ENCODE measurements at regions not wholly inside any gene's neighbourhood (a gene's known extent, or its start where the extent isn't known, plus 50 kb on each side); places are given as distances from the start of the nearest gene placed in this dataset.
"Not testable (repeated sequence)": the region's sequence is repeated elsewhere in the genome, so short reads cannot be mapped to it uniquely, and the experiment has no call there.

DNA sequence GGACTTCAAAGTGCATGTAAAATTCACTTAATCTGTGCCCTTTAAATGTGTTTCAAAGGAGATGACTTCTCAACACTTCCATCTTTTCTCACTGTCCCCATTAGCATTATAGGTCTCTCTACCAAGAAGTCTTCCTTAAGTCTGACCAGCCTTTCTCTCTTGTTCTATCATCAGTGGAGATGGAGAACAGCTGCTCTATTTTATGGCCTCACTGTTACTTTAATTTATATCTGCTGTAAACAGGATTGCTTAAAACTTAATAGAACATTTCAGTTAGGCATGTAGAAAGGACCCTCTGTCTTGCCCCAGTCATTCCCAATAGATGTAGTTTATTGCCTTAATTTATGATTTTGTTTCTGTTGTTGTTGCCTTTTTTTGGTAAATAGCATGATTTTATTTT, 86.0 kb upstream of the CDC42EP3 start:
- not testable (repeated sequence) for DNase-seq (ENCODE audit: extremely low read depth in 1 of 2, low read depth in 1 of 2)

DNA sequence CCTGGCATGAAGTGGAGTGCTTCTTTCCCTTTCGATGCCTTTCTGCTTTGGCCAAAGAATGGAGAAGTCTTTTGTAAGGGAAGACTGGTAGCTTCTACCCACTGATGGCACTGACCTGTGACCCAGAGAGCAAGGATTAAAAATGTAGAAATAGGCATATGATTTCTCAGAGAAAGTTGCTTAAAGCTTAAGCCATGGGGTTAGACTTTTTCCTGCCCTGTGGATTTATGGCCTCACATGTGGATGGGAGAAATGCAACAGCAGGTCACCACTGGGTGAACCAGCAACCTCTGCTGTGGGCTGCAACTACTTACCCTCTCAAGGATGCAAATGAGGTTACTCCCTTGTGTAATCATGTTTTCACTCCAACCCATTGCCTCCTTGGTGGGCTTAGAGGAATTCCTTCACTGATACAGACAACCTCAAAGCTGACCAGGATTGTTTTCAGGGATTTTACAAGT, 86.7 kb upstream of the CDC42EP3 start:
- DNase-seq (ENCODE audit: extremely low read depth in 1 of 2, low read depth in 1 of 2), result not testable (repeated sequence)

DNA sequence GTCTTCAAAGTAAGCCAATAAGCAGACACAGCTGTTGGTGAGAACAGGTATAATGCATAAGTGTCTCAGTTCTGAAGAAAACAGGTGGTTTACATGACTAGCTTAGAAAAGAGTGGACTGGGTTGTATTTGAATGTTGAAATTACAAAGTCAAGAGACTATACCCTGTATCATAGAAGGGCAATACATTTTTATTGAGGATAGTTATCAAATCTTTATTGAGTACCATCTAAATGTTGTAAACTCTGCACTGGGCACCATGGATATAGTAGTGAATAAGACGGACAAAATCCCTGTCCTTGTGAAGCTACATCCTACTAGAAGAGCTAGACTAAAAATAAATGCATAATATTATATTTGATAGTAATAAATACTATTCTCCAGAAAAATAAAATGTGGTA, 88.5 kb upstream of the CDC42EP3 start:
- DNase-seq (ENCODE audit: extremely low read depth in 1 of 2, low read depth in 1 of 2), result not testable (repeated sequence)

DNA sequence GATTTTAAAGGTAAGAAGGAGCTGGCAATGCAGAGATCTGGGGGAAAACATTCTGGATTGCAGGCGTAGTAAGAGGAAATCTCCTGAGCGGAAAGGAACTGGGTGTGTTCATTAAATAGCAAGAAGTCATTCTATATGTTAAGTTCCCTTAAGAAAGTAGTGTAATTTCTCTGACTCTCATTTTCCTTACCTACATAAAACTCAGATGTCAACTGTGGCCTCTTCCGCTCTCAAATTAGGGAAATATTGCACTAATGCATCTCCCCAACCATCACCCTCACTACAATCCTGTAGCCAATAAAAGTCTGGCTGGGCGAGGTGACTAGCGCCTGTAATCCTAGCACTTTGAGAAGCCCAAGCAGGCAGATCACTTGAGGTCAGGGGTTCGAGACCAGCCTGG, 89.0 kb upstream of the CDC42EP3 start:
- no peak for DNase-seq (ENCODE audit: extremely low read depth in 1 of 2, low read depth in 1 of 2)

DNA sequence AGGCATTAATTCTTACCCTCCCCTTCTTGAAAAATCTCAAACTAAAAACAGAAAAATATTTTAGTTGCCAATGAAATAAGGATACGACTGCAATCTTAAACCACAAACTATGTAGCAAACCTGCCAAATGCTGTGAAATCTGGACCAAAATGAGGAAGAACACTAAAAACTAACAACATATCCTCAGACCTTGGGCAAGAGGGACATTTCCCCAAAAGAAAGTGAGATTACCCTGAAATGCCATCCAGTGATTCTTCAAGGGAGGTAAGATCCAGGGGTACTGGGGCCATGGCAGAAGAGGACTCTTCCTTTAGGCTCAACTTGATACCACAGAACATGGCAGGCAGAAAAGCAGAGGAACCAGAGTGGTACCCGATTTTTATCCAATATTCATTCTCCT, 90.8 kb upstream of the CDC42EP3 start:
- DNase-seq (ENCODE audit: extremely low read depth in 1 of 2, low read depth in 1 of 2), result not testable (repeated sequence)

DNA sequence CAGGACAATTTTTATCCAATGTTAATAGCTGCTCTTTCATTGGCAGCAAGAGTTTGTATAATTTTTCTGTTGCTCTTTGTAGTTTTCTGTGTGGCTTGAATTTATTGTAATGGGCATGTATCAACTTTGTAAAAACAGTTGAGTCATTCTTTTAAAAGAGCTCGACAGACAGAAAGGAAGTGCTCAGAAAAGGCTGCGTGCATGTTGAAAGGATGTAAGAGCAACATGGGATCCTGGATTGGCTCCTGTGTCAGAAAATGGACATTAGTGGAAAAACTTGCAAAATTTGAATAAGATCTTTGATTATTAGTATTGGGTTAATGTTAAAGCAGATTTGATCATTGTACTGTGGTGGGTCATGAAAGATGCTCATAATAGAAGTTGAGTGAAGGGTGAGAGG, 93.3 kb upstream of the CDC42EP3 start:
- DNase-seq (ENCODE audit: extremely low read depth in 1 of 2, low read depth in 1 of 2), result no peak

DNA sequence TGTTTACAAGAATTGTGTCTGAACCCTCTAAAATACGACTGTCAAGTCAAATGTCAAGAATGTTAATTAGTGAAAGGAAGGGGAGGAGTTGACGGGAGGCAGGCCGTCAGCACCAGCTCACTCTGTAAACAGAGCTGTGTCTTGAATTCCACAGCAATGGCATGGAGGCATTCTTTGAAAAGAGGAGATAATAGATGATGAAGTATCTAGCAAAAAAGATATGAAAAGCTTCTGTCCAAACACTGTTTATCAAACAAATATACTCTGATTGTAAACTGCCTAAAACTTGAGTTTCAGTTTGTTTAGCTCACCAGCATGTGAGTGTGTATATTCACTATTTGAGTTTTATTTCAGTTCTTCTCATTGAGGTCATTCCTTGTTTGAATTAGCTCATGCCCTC, 94.7 kb upstream of the CDC42EP3 start:
- no peak for DNase-seq (ENCODE audit: extremely low read depth in 1 of 2, low read depth in 1 of 2)

DNA sequence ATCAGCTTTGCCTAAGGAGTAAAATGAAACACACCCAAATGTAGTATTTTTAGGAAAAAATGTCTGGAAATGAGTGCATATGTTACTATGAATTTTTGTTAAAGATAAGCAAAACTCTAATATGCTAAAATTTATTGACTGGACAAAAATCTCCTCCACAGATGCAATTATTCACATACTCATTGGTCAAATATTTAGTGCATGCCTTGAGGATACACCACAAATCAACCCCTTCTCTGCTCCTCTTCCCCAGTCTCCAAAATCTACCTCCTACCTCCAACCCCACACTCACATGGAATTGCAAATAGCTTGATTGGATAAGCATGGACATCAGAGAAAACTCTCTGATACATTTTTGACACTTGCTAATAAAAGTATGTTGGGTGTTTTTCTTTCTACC, 95.6 kb upstream of the CDC42EP3 start:
- no peak for DNase-seq (ENCODE audit: extremely low read depth in 1 of 2, low read depth in 1 of 2)

DNA sequence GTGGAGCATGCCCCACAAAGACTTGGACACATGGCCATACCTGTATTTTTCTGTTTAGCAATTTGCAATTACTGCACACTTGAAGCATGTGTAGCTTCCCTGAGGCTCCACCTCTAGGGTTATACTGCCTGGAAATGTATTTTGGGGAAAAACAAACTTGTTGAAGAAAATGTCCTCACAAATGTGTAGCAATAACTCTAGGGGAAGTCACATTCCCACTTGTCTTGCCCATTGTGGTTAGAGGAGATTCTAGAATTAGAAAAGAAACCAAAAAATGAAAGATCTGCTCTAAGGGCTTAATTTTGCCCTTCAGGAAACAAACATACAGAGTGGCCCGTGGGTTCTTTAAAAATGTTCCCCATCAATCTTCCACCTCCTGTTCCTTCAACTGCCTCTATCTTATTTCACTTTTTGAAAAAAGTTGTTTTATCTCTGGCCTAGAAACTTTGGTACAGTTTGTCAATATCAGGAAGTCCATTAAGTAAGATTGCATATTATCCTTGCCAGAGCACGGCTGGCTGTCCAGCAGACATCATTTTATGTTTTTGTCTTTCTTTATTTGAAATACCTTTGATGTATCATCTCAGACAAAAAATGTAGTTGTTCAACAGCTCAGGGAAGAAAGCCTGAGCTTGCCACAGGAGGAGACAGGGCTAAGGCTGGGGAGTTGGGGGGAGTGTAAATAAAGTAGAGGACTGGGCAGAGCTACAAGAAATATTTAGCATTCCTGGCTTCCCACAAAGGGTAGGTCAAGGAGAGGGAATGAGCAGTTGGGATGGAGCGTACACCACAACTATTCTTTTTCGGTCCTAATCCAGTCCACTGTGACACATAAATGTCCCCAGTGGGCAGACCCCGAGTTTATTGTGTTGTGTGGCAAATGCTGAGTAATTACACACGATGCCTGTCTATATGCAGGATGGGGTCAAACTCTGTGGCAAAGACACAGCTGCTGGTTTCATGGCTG, 96.8 kb upstream of the CDC42EP3 start:
- DNase-seq (ENCODE audit: extremely low read depth in 1 of 2, low read depth in 1 of 2), result no peak

DNA sequence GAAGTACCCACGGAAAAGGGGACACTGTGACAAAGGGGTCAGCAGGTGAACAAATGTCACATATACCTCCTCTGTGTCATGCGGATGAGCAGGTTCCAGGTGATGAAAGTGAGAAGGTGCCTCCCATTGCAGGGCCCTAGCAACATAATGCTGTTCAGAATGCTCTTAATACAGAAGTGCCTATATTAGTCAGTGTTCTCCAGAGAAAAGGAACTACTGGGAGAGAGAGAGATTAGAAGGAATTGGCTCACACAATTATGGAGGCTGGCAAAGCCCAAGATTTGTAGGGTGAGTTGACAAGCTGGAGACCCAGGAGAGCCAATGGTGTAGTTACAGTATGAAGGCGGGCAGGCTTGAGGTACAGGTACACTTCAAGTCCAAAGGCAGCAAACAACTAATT, 98.1 kb upstream of the CDC42EP3 start:
- DNase-seq (ENCODE audit: extremely low read depth in 1 of 2, low read depth in 1 of 2), result no peak

DNA sequence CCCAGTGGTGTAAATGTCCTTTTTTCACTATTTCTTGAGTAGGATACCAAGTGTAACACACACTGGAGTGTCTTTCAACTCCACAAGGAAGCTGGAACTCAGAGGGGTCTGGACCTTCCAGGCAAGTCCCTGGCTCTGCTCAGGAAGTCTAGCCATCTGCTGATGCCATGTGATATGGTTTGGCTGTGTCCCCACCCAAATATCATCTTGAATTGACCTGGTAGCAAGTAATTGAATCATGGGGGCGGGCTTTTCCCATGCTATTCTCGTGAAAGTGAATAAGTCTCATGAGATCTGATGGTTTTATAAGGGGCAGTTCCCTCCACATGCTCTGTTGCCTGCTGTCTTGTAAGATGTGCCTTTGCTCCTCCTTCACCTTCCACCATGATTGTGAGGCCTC, 99.4 kb upstream of the CDC42EP3 start:
- DNase-seq (ENCODE audit: extremely low read depth in 1 of 2, low read depth in 1 of 2), result no peak

DNA sequence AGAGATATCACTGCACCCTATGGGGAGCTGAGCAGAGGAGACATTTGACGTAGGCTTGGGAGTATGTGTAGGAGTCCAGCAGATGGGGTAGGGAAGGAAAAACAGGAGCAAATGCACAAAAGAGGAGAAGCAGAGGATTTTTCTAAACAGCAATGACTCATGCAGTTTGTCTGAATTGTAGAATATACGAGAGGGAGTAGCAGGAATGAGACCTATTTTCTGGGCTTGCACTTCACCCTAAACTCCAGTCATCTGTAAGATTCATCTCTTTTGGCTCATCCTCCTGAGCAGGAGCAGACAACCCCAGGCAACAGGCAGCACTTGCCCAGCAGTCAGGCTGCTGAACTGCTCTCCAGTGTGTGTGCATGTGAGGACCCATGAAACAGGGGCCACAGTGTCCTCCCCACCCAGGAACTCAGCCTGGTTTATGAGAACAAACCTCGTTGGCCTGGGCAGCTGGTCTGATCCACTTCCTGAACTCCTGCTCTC, 100.2 kb upstream of the CDC42EP3 start:
- no peak for DNase-seq (ENCODE audit: extremely low read depth in 1 of 2, low read depth in 1 of 2)

DNA sequence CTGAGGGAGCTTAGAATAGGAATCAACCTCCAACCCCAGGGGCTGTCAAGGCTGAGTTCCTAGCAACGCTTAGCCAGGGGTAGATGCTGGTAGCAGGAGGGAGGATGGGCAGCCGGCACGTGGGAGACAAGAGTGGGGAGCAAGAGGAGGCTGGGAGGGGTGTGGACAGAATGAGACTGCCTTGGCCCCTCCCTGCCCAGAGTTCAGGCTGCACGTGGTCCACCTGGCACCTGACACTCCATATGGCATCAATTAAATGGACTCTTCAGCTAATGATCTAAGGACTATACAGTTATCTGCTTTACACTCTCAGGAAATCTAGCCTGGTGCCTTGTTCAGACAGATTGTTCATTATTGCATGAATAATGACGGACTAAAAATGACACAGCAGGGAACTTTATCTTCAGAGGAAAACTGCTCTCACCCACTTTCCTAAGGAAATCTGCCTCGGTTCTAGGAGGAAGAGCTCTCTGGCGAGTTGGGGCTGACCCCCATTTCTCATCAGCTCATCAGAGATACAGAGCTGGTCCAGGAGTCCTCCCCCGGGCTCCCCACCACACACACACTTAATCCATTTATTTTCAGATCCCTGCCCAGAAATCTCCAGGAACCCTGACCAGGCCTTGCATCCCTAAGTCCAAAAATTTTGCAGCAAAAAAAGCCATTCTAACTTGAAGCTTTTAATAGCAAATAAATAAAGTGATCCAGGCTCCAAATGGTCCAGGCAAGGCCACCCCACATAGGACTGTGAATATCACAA, 102.1 kb upstream of the CDC42EP3 start:
- no peak for DNase-seq (ENCODE audit: extremely low read depth in 1 of 2, low read depth in 1 of 2)

DNA sequence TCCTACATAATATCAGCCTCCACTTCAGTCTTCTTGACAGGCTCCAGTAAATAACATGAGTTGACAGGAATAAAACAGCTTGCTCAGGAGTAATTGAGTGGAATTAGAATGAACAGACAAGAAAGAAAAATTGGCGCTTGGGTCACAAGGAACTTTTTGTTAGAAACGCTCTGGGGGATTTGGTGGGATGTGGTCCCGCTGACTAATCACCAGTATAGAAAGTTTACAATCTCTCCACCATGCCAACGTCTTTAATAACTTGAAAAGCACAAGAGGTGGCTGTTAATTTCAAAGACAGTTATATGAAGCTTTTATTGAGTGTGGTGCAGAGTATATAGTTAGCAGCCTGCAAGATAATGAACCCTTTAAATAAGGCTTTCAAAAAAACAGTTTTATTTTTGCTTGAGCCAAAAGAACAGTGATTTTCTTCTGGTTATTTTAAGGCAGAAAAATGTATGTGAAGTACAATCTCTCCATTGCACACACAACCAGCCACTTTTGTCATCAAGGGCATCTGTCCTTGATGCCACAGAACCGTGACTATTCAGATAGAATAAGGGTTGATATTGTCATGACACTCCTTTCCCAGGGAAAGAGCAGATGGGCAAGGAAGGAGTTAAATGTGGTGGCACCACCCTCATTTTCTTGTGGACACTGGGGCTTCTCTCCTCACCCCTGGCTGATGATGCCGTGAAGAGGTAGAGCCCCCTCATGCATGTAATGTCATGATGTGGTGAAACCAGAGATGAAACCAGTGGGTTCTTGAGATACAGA, 102.9 kb upstream of the CDC42EP3 start:
- not testable (repeated sequence) for DNase-seq (ENCODE audit: extremely low read depth in 1 of 2, low read depth in 1 of 2)

DNA sequence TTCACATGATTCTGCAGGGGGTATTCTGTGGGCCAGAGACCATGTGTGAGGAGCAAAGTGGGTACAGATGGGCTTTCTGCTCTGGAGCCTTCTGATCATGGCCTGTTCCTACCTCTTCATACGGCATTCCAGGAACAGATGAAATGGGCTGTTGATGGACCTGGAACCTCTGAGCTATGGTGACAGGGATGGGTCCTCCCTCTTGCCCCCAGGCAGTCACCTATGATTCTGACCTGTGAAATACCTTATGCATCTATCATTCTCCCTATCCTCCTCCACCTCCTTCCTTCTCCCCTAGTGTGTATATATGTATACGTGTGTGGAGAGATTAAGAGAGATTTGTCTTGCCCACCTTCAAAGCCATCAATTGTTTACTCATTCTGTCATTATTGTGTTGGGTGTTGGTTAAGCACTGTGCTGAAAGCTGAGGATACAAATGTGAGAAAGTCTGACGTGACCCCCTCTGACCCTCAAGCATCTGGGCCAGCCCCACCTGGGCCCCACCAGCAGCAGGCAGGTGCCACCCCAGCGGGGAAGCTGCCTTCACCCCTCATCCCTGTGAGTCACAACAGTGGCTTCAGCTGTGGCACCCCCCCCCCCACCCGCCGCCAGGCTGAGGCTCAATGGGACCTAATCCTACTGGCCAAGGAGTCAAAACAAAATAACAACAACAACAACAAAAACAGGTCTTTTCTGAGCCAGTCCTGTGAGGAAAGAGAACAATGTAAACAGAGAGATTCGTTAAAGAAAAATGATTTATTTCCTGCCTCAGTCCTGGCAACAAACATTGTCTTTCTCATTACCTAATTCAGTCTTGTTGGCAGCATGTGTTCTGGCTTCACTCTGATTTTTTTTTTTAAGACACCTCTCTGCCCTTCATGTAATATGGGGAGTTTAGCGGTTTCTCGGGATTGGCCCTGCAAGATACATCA, 103.8 kb upstream of the CDC42EP3 start:
- no peak for DNase-seq (ENCODE audit: extremely low read depth in 1 of 2, low read depth in 1 of 2)

DNA sequence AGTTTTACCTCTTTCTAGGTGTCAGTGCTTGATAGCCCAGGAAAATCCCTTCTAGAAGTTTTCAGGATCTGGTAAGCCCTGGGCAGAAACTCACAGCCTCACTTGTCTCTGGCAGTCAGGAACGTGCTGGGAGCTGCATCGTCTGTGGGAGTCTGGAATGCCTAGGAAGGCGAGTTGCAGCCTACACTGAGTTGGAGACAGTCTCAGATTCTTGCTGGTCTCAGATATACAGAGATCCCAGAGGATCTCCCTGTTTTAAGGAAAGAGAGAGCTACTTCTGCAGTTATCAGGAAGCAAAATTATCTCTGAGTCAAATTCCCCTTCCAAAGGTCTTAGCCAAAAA, 104.4 kb upstream of the CDC42EP3 start:
- no peak for DNase-seq (ENCODE audit: extremely low read depth in 1 of 2, low read depth in 1 of 2)

DNA sequence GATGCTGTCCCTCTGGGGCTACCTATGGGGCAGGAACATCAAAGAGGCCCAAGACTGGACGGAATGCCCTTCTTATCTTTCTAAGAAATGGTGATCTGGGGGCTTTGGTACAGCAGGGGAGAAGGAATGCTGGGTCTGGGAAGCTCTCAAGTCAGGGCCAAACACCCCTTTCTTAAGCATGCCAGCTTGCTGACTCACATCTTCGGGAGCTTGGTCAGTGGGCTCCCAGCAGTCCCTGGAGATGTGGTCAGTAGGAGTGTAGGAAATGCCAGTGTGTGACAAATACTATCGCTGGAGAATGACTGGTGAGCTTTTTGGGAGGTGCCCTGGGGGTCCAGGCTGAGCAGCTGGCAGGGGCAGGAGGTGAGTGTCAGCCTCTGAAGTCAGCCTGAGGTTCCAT, 105.0 kb upstream of the CDC42EP3 start:
- no peak for DNase-seq (ENCODE audit: extremely low read depth in 1 of 2, low read depth in 1 of 2)

DNA sequence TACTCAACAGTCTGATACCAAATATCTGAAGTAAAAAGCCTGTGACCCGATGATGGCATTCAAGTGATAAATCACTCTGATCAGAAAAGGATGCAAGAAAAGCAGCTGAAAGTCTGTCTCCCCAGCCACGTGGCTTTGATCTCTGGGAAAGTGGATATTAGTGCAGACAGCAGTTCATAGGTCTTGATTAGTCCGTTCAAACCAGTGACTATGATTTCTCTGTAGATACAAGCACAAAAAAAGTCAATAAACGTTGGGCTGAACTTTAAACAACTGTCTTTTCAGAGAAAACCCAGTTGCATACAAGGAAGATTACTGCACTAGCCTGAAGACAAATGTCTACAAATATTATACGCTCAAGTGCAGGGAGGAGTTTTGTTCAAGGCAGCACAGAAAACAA, 107.7 kb upstream of the CDC42EP3 start:
- DNase-seq (ENCODE audit: extremely low read depth in 1 of 2, low read depth in 1 of 2), result no peak

DNA sequence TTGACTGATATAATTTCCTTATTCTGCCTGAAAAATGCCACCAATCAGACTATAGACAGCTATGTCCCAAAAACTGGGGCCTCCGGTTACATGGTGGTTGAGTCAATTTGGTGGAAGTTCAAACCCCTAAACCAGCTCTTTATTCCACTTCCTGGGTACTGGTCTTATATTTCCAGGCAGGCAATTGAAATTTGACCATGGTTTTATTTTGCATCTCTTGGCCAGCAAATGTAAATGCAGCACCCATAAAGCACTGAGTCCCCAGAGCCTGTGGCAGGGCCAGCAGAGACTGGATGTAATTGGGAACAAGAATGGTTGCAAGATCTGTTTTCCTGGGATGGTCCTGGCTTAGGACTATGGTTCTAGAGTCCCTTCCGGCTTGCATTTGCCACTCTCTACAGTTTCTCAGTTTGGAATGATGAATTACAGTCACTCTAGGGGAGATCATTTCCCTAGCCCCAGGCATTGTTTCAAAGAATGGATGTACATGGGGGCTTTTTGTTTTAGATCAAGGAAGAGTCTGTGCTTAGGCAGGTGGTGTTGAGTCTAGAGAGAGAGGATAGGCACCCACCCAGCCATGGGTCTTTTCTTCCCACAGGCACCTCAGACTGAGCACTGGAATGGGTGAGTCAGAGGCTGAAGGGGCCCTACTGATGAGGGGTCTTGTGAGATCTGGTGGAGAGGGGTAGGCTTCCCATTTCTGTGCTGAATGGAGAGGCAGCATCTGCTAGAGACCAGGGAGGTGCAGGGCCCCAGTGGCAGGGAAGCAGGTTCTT, 108.4 kb upstream of the CDC42EP3 start:
- no peak for DNase-seq (ENCODE audit: extremely low read depth in 1 of 2, low read depth in 1 of 2)

DNA sequence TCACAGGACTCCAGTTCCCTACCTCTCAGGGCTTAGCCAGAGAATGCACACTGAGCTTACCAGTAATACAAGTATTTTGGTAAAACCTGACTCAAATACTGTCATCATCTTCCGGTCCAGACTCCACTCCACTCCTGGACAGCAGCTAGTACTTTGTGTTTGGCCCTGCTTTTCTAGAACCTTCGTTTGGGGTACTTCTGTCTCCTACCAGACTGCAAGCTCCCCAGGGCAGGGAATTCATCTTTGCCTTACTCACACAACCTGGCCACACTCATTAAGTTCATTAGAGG, 108.9 kb upstream of the CDC42EP3 start:
- DNase-seq (ENCODE audit: extremely low read depth in 1 of 2, low read depth in 1 of 2), result no peak
